Ectodermal cell (in vitro differentiated cells): ENCODE measurements at regions not wholly inside any gene's neighbourhood (a gene's known extent, or its start where the extent isn't known, plus 50 kb on each side); places are given as distances from the start of the nearest gene placed in this dataset.

Source experiments
- H3K27ac ChIP-seq: 2 replicates; pipeline ENCODE4 v1.7.0; 2013; ENCODE audit warnings: mild to moderate bottlenecking, low read depth, low read length; ENCODE audit not compliant: insufficient read depth, poor library complexity, severe bottlenecking
- H3K27me3 ChIP-seq: 2 replicates; pipeline ENCODE4 v1.7.0; 2013; ENCODE audit warnings: mild to moderate bottlenecking, low read length; ENCODE audit not compliant: insufficient read depth, control insufficient read depth, poor library complexity, severe bottlenecking
- H3K36me3 ChIP-seq: one replicate; pipeline ENCODE4 v1.7.0; 2013; ENCODE audit warnings: low read length; ENCODE audit not compliant: control insufficient read depth, insufficient read depth
- H3K4me1 ChIP-seq: one replicate; pipeline ENCODE4 v1.7.0; 2013; ENCODE audit warnings: low read length; ENCODE audit not compliant: control insufficient read depth, insufficient read depth
- H3K4me3 ChIP-seq: 2 replicates; pipeline ENCODE4 v1.7.0; 2013; ENCODE audit warnings: low read depth, low read length, control low read depth; ENCODE audit not compliant: insufficient read depth
- H3K9me3 ChIP-seq: 2 replicates; pipeline ENCODE4 v1.7.0; 2013; ENCODE audit warnings: mild to moderate bottlenecking, low read length, moderate library complexity; ENCODE audit not compliant: control insufficient read depth
- WGBS, 2 experiments: methylation state at CpG; one replicate each; pipeline ENCODE4 v1.1.7; 2013; ENCODE audit warnings: missing lambda C conversion rate in 2 of 2; 5-methylcytosine and 5-hydroxymethylcytosine counted together

DNA sequence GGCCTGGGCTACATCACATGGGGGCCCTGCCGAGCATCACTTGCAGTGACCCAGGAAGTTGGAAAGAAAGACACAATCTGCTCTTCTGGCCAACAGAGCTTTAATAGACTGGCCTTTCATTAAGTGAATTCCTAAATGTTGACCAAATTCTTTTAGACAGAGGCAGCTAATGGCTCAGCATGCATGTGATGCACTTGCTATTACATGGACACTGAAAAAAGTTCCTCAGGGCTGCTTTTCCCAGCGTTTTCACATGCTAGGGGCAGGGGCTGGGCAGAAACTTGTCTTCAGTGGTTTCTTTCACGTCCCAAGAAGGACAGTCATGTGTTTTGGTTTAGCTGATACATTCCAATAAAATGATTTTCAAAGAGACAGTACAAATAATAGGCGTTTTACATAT, 651.0 kb upstream of the SLC35B3 start:
- H3K36me3 ChIP-seq: no peaks in the 10 kb centered on the region
- H3K4me1 ChIP-seq: peaks cover 4% of the 10 kb centered on the region
- no peaks in the 10 kb centered on the region for H3K27me3 ChIP-seq
- 88 to 89% methylated on average over 3 to 4 of the region's 4 CpGs for WGBS, 2 experiments
- H3K27ac ChIP-seq: no peak overlapping the region
- no peaks in the 10 kb centered on the region for H3K9me3 ChIP-seq
- H3K4me3 ChIP-seq: no peak overlapping the region

DNA sequence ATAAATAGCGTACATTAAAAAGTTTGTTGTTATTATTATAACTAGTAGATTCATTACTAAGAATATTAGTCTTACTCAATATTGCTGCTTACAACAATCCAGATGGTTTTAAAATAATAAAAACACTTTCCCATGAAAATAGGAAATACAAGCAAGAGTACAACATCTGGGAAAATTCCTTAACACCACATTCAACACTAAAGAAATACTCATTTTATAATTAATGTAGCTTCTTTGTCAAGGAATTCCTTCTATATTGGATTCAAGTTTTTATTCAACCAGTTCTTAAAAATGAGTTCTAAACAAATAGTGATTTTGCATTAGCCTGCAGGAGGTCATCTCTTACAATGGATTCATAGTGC, 650.3 kb upstream of the SLC35B3 start:
- H3K27me3 ChIP-seq: no peaks in the 10 kb centered on the region
- H3K27ac ChIP-seq: no peak overlapping the region
- H3K9me3 ChIP-seq: no peaks in the 10 kb centered on the region
- H3K4me1 ChIP-seq: peaks cover 4% of the 10 kb centered on the region
- H3K4me3 ChIP-seq: no peak overlapping the region
- WGBS, 2 experiments: no CpG with 5 or more reads among the region's 1 CpG
- no peaks in the 10 kb centered on the region for H3K36me3 ChIP-seq

DNA sequence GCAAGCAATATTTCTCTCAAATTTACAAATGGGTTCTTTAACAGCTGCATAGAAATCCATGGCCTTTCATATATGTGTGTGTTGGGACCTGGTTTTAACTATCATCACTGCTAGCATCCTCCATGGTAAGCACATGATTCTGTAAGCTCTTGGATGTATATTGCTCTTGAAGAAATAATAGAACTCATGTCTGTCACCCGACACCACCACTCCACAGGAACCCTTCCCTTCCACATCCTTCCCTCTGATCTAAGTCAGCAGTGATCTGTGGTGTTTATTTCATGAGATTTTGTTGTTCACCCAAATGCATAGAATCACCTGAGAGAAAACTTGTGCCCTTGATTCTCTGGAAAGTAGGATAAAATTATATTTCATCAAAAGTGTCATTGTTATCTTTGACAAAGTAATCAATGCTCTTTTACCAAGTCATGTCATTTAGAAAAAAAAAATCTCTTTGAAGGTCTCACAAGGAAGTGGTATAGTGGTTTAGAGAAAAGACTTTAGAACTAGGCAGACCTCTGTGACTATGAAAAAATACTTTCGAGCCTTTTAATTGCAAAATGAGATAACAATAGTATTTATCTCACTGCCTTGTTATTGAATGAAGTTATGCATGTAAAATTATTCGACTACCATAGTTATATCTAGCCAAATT, 649.8 kb upstream of the SLC35B3 start:
- no peak overlapping the region for H3K27ac ChIP-seq
- peaks cover 4% of the 10 kb centered on the region for H3K4me1 ChIP-seq
- no peaks in the 10 kb centered on the region for H3K9me3 ChIP-seq
- 100% methylated on average over 1 of the region's 3 CpGs; no CpG with 5 or more reads in 1 of the 2 experiments for WGBS, 2 experiments
- H3K36me3 ChIP-seq: no peaks in the 10 kb centered on the region
- no peak overlapping the region for H3K4me3 ChIP-seq
- H3K27me3 ChIP-seq: no peaks in the 10 kb centered on the region

DNA sequence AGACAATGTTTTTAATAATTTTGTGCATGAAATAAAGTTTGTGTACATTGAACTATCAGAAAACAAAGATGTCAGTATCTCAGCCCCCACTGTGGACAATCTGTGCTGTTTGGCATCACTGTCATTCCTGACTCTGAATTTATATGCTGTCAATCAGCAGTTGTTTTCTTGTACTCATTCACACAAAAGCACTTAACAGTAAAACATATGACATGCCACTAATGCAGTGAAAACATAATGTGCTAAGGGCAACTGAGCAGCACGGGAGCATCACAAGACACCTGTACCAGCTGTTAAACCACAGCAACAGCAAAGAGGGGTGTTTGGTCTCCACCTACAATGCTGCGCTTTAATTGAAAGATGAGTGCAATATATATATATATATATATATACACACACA, 647.8 kb upstream of the SLC35B3 start:
- no peaks in the 10 kb centered on the region for H3K27me3 ChIP-seq
- H3K27ac ChIP-seq: no peak overlapping the region
- peaks cover 4% of the 10 kb centered on the region for H3K4me1 ChIP-seq
- no peaks in the 10 kb centered on the region for H3K36me3 ChIP-seq
- WGBS, 2 experiments: 85 to 100% methylated on average over 1 of the region's 2 CpGs
- no peak overlapping the region for H3K4me3 ChIP-seq
- no peaks in the 10 kb centered on the region for H3K9me3 ChIP-seq

DNA sequence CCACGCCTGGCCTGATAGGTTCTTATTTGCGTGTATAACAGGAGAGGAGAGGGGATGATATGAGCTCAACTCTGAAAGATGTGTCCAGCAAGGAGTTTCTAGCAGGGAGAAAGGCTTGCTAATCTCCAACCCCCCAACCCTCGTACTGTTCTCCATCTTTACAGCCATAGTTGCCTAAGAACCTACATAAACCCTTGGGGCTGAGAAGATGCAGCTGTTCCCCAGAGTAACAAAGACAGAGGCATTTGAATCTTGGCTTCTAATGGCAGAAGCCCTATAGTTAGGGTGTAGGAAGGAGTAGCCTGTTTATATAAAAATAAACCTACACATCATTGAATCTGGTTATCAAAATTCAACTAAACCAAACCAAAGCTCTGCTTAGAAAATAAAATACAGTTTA, 631.4 kb upstream of the SLC35B3 start:
- Histone ChIP-seq H3K4me3 (no peak overlapping the region), H3K9me3 (no peaks in the 10 kb centered on the region), H3K4me1 (no peaks in the 10 kb centered on the region), H3K36me3 (no peaks in the 10 kb centered on the region), H3K27ac (no peak overlapping the region), H3K27me3 (no peaks in the 10 kb centered on the region)
- 80 to 90% methylated on average over 3 of the region's 3 CpGs for WGBS, 2 experiments

DNA sequence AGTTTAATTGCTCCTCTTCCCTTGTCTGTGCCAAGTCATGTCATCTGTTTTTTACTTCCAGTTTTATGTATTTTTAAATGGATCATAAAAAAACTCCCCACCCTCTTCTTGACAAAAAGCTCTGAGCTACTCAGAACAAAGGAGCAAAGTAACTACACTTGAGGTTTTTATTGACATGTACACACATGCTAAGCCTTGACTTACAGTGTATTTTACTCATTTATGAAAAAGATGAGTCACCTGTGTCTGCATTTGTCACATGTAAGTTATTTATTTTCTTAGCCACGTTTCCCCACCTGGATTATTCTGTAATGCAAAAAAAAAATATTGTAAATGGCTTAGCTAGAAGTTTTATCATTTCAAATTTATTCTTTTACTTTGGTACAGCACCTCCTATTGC, 628.8 kb upstream of the SLC35B3 start:
- no peak overlapping the region for H3K27ac ChIP-seq
- H3K36me3 ChIP-seq: no peaks in the 10 kb centered on the region
- WGBS, 2 experiments: 83% methylated on average over 1 of the region's 1 CpG; no CpG with 5 or more reads in 1 of the 2 experiments
- no peak overlapping the region for H3K4me3 ChIP-seq
- no peaks in the 10 kb centered on the region for H3K27me3 ChIP-seq
- H3K9me3 ChIP-seq: no peaks in the 10 kb centered on the region
- no peaks in the 10 kb centered on the region for H3K4me1 ChIP-seq

DNA sequence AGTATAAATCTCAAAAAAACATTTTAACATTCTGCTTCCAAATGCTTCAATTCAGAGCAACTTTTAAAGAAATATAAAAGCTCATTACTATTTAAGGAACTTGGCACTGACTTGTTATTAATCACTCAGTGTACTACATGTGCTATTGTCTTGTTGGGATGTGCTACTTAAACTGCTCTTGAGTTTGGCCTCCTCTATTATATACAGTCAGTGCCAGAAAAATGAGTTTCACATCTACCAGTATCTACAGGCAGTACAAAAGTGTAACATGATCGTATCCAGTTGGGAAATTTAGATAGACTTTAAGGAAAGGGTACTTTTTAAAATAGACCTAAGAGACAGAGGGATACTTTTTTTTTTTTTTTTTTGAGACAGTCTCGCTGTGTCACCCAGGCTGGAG, 627.3 kb upstream of the SLC35B3 start:
- Histone ChIP-seq H3K27ac (no peak overlapping the region), H3K4me3 (no peak overlapping the region), H3K36me3 (no peaks in the 10 kb centered on the region), H3K9me3 (no peaks in the 10 kb centered on the region), H3K4me1 (no peaks in the 10 kb centered on the region), H3K27me3 (no peaks in the 10 kb centered on the region)
- 92 to 100% methylated on average over 1 to 2 of the region's 2 CpGs for WGBS, 2 experiments

DNA sequence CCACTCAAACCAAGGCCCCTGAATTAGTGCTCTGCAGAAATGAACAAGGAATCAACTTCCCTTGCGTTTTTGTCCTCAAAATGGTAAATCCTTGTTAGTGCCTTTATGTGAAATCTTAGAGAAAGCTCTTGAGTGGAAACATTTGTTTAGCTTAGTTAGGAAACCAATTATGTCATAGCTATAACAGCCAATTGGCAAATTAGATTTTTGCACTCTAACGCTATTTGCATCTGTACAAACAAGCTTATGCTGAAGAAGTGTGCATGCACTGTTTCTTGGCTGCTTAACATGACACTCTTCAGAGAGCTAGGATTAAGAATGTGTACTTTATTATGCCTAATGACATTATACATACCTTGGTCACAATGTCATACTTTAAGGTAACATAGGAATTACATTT, 622.6 kb upstream of the SLC35B3 start:
- Histone ChIP-seq H3K36me3 (no peaks in the 10 kb centered on the region), H3K4me1 (no peaks in the 10 kb centered on the region), H3K27me3 (no peaks in the 10 kb centered on the region), H3K27ac (no peak overlapping the region), H3K4me3 (no peak overlapping the region), H3K9me3 (no peaks in the 10 kb centered on the region)
- 92 to 96% methylated on average over 2 of the region's 2 CpGs for WGBS, 2 experiments

DNA sequence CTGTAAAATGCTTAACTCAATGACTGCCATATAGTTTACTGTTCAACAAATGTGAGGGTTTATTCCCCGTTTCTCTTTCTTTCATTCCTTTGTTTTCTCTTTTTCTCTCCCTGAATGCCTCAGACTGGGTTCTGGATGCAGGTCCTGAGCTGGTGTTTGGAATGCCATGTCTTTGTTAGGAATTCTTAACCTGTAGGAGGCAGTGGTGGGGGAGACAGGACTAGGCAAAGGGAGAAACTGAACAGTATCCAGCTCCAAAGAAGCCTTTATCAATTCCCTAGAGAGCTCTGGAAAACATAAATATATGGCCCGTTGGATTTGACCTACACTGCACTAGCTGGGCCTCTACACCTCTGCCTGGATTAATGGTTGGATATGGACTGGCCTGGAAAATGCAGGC, 621.2 kb upstream of the SLC35B3 start:
- no peaks in the 10 kb centered on the region for H3K36me3 ChIP-seq
- WGBS, 2 experiments: 79 to 83% methylated on average over 2 of the region's 2 CpGs
- no peak overlapping the region for H3K4me3 ChIP-seq
- no peaks in the 10 kb centered on the region for H3K4me1 ChIP-seq
- no peak overlapping the region for H3K27ac ChIP-seq
- no peaks in the 10 kb centered on the region for H3K9me3 ChIP-seq
- no peaks in the 10 kb centered on the region for H3K27me3 ChIP-seq

DNA sequence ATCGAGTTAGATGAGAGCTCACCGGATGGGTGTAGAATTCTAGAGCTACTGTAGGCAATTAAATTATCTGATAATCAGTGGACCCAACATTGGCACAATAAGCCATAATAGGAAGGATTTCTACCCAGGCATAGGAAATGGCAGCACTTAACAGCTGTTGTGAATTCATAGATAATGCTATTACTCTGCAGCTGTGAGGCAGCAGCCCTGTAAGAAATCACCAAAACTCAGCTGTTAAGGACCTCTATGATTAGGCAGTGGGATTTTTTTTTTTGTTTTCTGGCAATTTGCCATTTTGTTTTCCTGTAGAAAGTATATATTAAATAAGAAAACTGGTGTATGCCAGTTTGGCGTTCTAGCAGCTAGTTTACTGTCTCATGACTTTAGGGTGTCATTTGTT, 609.1 kb upstream of the SLC35B3 start:
- Histone ChIP-seq H3K27ac (no peak overlapping the region), H3K36me3 (no peaks in the 10 kb centered on the region), H3K9me3 (no peaks in the 10 kb centered on the region), H3K27me3 (no peaks in the 10 kb centered on the region), H3K4me3 (no peak overlapping the region), H3K4me1 (no peaks in the 10 kb centered on the region)
- WGBS, 2 experiments: 95 to 98% methylated on average over 3 of the region's 3 CpGs

DNA sequence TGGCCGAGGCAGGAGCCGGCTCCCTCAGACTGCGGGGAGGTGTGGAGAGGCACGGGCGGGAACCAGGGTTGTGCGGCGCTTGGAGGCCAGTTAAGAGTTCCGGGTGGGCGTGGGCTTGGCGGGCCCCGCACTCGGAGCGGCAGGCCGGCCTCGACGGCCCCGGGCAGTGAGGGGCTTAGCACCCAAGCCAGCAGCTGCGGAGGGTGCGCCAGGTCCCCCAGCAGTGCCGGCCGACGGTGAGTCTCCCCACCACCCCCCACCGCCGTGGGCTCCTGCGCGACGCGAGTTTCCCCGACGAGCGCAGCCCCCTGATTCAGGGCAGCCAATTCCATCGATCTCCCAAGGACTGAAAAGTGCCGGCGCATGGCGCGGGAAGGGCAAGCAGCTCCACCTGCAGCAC, 605.4 kb upstream of the SLC35B3 start:
- Histone ChIP-seq H3K27ac (no peak overlapping the region), H3K9me3 (no peaks in the 10 kb centered on the region), H3K4me3 (no peak overlapping the region), H3K4me1 (no peaks in the 10 kb centered on the region), H3K36me3 (no peaks in the 10 kb centered on the region), H3K27me3 (no peaks in the 10 kb centered on the region)
- 97 to 98% methylated on average over 36 of the region's 36 CpGs for WGBS, 2 experiments
